DOHH2 (cell line): ENCODE measurements at regions not wholly inside any gene's neighbourhood (a gene's known extent, or its start where the extent isn't known, plus 50 kb on each side); places are given as distances from the start of the nearest gene placed in this dataset.

ENCODE experiments used
- H3F3A ChIP-seq: fragments of 200-600 bp; sonication (generic), shearing (Covaris generic); 2 replicates; pipeline ENCODE4 v1.6.0; 2016; ENCODE audit warnings: antibody characterized with exemption, mild to moderate bottlenecking; ENCODE audit not compliant: control insufficient read depth, insufficient read depth
- H3K27ac ChIP-seq: fragments of 200-600 bp; sonication (generic); 2 replicates; pipeline ENCODE4 v1.5.1; 2014; ENCODE audit warnings: low read depth, mild to moderate bottlenecking, low read length, moderate library complexity
- H3K27me3 ChIP-seq: fragments of 200-600 bp; sonication (generic); 2 replicates; pipeline ENCODE4 v1.6.1; 2014; ENCODE audit warnings: mild to moderate bottlenecking, low read length, mixed read lengths; ENCODE audit not compliant: control insufficient read depth
- H3K36me3 ChIP-seq: fragments of 200-600 bp; sonication (generic); 2 replicates; pipeline ENCODE4 v1.6.1; 2014; ENCODE audit warnings: mild to moderate bottlenecking, low read length, moderate library complexity, mixed read lengths; ENCODE audit not compliant: control insufficient read depth
- H3K4me1 ChIP-seq: fragments of 200-600 bp; sonication (generic); 2 replicates; pipeline ENCODE4 v1.6.1; 2014; ENCODE audit warnings: mild to moderate bottlenecking, low read length, mixed read lengths; ENCODE audit not compliant: control insufficient read depth
- H3K4me2 ChIP-seq: fragments of 200-600 bp; sonication (generic); 2 replicates; pipeline ENCODE4 v1.6.0; 2014; ENCODE audit warnings: mild to moderate bottlenecking, low read length, moderate library complexity
- H3K4me3 ChIP-seq: fragments of 200-600 bp; sonication (generic); 2 replicates; pipeline ENCODE4 v1.5.1; 2014; ENCODE audit warnings: mild to moderate bottlenecking, low read length, mixed read lengths
- H3K79me2 ChIP-seq: fragments of 200-600 bp; sonication (generic); 2 replicates; pipeline ENCODE4 v1.6.1; 2014; ENCODE audit warnings: mild to moderate bottlenecking, low read length, mixed read lengths; ENCODE audit not compliant: control insufficient read depth
- H3K9me2 ChIP-seq: fragments of 200-600 bp; sonication (generic); replicated peaks from 2 replicates; pipeline ENCODE4 v1.6.1; 2014; ENCODE audit warnings: mild to moderate bottlenecking, low read length, mixed read lengths; ENCODE audit not compliant: control insufficient read depth
- H3K9me3 ChIP-seq: fragments of 200-600 bp; sonication (generic); 2 replicates; pipeline ENCODE4 v1.6.1; 2014; ENCODE audit warnings: antibody characterized with exemption, low read length, mixed read lengths; ENCODE audit not compliant: control insufficient read depth, insufficient read depth
- H4K20me1 ChIP-seq: fragments of 200-600 bp; sonication (generic); 2 replicates; pipeline ENCODE4 v1.6.0; 2014; ENCODE audit warnings: low read depth, mild to moderate bottlenecking, antibody characterized with exemption, low read length, moderate library complexity; ENCODE audit not compliant: control insufficient read depth, insufficient read depth
- CTCF ChIP-seq: fragments of 200-600 bp; sonication (generic); IDR thresholded peaks from one replicate; pipeline ENCODE4 v1.5.1; 2014; ENCODE audit warnings: antibody characterized with exemption, mild to moderate bottlenecking, low read depth, low read length; ENCODE audit not compliant: poor library complexity, severe bottlenecking
- EZH2phosphoT487 ChIP-seq: fragments of 200-600 bp; sonication (generic); IDR thresholded peaks from 2 replicates; pipeline ENCODE4 v1.6.1; 2017; ENCODE audit warnings: borderline replicate concordance, mild to moderate bottlenecking, antibody characterized with exemption, low read length, moderate library complexity, mixed read lengths

- Histone ChIP-seq H3K27ac (no peak overlapping the region), H3K36me3 (no peaks in the 10 kb centered on the region), H4K20me1 (no peaks in the 10 kb centered on the region), H3F3A (no peaks in the 10 kb centered on the region), H3K4me1 (no peaks in the 10 kb centered on the region), H3K9me3 (no peaks in the 10 kb centered on the region), H3K27me3 (no peaks in the 10 kb centered on the region), H3K9me2 (no peaks in the 10 kb centered on the region), H3K4me3 (no peak overlapping the region), H3K4me2 (no peak overlapping the region), H3K79me2 (no peaks in the 10 kb centered on the region)
- TF ChIP-seq CTCF (no peak), EZH2phosphoT487 (no peak)
Observed at GRCh38 chr21:16086936-16087335, 357.2 kb downstream of the USP25 start.

- Histone ChIP-seq H3K4me2 (no peak overlapping the region), H3K79me2 (no peaks in the 10 kb centered on the region), H3K4me1 (no peaks in the 10 kb centered on the region), H3K9me2 (no peaks in the 10 kb centered on the region), H3K27ac (no peak overlapping the region), H3K9me3 (no peaks in the 10 kb centered on the region), H3K27me3 (no peaks in the 10 kb centered on the region), H4K20me1 (no peaks in the 10 kb centered on the region), H3F3A (no peaks in the 10 kb centered on the region), H3K36me3 (no peaks in the 10 kb centered on the region), H3K4me3 (no peak overlapping the region)
- no peak for TF ChIP-seq CTCF
Observed at GRCh38 chr21:16087523-16087922, 357.7 kb downstream of the USP25 start.

- Histone ChIP-seq H3K9me2 (no peaks in the 10 kb centered on the region), H3K27me3 (no peaks in the 10 kb centered on the region), H3K36me3 (no peaks in the 10 kb centered on the region), H3K9me3 (no peaks in the 10 kb centered on the region), H3K4me3 (no peak overlapping the region), H3K79me2 (no peaks in the 10 kb centered on the region), H3K27ac (no peak overlapping the region), H3K4me1 (no peaks in the 10 kb centered on the region), H3K4me2 (no peak overlapping the region), H4K20me1 (no peaks in the 10 kb centered on the region), H3F3A (no peaks in the 10 kb centered on the region)
- TF ChIP-seq EZH2phosphoT487 (no peak), CTCF (no peak)
Observed at GRCh38 chr21:16088056-16088455, 358.3 kb downstream of the USP25 start.

GRCh38 chr21:16095005-16095404 lies 365.2 kb downstream of the USP25 start:
- Histone ChIP-seq H3K79me2 (no peaks in the 10 kb centered on the region), H3K4me3 (no peak overlapping the region), H3F3A (no peaks in the 10 kb centered on the region), H3K9me3 (no peaks in the 10 kb centered on the region; the same call in 1 of the 2 replicates), H3K27me3 (no peaks in the 10 kb centered on the region), H4K20me1 (no peaks in the 10 kb centered on the region), H3K9me2 (no peaks in the 10 kb centered on the region), H3K4me1 (no peaks in the 10 kb centered on the region), H3K27ac (no peak overlapping the region), H3K4me2 (no peak overlapping the region), H3K36me3 (no peaks in the 10 kb centered on the region)
- TF ChIP-seq EZH2phosphoT487 (no peak), CTCF (no peak)
